Iris pigment epithelial cell (primary cell): ENCODE measurements at regions not wholly inside any gene's neighbourhood (a gene's known extent, or its start where the extent isn't known, plus 50 kb on each side); places are given as distances from the start of the nearest gene placed in this dataset.

ENCODE experiments used
- DNase-seq: peaks from one replicate; pipeline ENCODE4 v3.0.0-alpha.2; 2011; ENCODE audit warnings: low read depth

- no peak for DNase-seq
These were observed 269.4 kb downstream of the TCF7L2 start for GRCh38 chr10:113219446-113219845.

GRCh38 chr10:113221756-113222168 lies 271.7 kb downstream of the TCF7L2 start:
- peak; percentile 13 for DNase-seq

DNA sequence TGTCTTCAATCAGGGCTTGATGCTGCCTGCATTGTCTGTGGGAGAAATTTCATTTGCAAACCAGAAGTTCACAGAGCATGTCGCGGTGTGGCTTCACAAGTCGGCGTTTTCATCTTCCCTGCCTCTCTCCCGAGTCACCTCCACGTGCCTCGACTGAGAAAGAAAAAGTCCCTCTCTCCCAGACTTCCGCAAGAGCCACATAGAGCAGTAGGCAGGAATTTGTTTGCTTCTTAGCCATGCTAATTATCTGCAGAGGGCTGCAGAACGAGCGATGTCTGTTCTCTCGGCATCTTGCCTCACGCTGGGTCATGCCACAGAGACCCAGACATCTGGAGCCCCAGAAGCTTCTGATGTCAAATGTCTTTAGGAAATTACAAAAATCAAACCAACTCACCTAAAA lies 272.2 kb downstream of the TCF7L2 start:
- DNase-seq = no peak

- DNase-seq = no peak
These were observed 275.3 kb downstream of the TCF7L2 start for GRCh38 chr10:113225364-113225763.

GRCh38 chr10:113225903-113226302 lies 275.9 kb downstream of the TCF7L2 start:
- no peak for DNase-seq

DNA sequence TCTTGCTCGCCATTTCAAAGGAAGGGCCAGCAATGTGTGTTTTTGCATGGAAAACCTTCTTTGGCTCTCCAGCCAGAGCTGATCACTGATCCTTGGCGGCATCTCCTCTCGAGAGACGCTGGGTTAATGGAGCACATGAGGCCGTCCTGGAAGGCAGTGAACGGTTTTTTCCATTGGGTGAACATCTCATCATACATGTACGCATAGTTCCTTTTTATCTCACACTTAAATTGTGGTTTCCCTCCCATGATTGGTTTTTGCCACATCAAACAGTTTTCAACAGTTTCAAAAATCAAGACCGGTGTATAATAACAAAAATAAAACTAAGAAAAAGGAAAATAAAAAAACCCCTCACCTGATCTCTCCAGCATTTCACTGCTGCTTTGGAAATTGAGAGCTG lies 276.4 kb downstream of the TCF7L2 start:
- no peak for DNase-seq

DNA sequence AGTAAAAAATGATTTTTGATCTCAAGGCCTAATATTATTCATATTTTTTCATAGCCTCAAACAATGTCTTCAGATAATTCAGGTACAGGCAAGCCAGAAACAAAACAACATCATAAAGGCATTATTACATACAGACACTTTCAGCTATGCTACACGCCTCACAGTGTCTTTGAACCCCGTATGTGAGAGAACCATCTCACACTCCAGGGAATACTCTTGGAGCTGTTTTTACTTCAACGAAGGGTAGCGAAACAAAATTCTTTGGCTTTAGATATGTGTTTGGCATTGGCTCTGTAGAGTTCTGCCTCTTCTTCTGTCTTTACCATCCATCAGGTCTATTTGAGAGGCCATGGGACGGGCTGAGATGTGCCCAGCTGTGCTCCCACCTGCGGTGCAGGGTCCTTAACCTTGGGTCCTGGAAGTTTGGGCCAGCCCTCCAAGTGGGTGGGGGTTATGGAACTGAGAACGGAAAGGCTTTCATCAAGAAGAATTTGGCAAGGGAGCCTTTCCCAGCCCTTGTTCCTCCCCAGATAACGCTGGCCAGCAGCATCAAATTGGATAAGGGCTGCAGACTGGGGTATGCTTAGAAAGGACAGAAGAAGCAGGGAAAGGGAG lies 276.9 kb downstream of the TCF7L2 start:
- DNase-seq = no peak

DNA sequence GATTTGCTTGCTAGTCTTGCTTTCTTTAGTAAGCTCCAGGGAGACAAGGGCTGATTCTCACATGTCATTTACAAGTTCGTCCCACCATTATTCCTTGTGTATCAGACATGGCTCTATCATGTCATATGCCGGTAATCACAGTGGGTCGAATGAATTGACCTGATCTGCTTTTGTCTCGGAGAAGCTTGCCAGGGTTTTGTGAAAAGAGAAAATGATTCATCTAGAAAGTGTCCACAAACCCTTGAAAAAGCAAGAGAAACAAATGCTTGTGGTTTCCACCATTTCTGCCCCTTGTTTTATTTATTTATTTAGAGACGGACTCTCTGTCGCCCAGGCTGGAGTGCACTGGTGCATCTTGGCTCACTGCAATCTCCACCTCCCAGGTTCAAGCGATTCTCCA lies 278.5 kb downstream of the TCF7L2 start:
- peak; percentile 83 for DNase-seq

- DNase-seq = no peak
These were observed 280.1 kb downstream of the TCF7L2 start for GRCh38 chr10:113230011-113230610.

- DNase-seq = no peak
These were observed 283.0 kb downstream of the TCF7L2 start for GRCh38 chr10:113232928-113233511.

- DNase-seq = no peak
These were observed 284.4 kb downstream of the TCF7L2 start for GRCh38 chr10:113234481-113234880.

DNA sequence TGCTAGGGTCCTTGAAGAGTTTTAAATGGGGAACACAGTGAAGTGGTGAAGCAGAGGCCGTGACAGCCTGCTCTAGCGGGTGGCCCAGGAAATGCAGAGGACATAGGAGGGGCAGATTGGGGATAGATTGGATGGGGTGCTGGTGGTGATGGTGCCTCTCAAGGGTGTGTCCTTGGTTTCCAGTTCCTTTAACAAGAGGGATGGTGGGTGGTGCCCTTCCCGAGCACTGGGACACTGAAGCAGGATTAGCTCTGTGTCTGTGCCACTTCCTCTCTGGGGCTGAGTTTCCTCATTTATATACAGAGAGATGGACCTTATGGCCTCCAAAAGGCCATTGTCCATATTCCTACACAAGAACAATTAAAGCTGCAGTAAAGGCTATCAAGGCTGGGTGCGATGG lies 285.5 kb downstream of the TCF7L2 start:
- no peak for DNase-seq

- DNase-seq = no peak
These were observed 287.0 kb downstream of the TCF7L2 start for GRCh38 chr10:113236998-113237397.

DNA sequence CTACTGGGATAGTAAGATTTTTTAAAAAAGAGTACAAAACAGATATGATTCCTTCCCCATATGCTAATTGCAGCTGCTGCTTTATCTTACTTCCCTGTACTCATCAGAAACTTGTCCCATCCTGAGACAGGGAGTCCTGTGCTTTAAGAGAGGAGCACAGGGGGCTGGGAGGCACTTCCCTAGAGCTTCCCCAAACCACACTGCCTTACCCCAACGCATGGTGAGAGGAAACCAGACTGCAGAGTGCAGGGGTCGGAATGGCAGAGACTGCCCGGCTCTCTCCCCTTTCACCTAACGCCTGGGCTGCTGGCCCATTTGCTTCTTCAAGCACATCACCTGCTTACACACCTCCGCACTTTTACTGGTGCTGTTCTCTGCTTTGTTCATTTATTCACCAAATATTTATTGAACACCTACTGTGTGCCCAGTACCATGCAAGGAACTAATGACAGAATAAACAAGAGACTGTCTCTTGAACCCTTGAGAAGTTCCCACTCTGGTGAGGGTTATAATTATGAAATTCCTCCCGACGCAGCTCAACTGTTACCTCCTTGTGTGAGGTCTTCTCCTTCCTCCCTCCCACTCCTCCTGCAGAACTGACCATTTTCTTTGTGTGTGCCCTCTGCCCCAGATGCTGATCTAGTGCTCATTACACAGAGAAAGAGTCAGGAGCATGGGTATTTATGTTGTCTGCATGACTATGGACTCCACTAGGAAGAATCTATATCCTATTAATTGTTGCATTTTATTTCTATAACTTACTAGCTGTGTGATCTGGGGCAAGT lies 289.7 kb downstream of the TCF7L2 start:
- DNase-seq = no peak

- no peak for DNase-seq
These were observed 290.7 kb downstream of the TCF7L2 start for GRCh38 chr10:113240736-113241135.

- DNase-seq = no peak
These were observed 291.7 kb downstream of the TCF7L2 start for GRCh38 chr10:113241599-113242360.

DNA sequence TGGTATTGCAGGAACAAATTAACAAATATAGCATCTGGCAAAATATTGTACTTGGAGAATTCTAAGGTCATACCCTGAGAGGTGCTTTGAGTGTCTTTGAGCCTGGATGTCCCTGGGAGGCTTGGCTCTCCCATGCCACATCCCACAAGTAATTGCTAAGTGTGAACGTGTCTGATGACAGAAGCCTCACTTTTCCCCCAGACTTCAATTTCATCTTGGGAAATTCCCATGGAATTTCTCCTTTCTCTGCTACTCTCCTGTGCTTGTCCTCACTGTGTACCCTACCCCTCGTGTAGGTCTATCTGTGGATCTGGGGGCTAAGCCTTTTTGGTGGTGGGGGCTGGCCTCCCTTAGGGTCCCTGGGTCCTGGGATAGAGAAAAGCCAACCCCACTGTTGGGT lies 293.3 kb downstream of the TCF7L2 start:
- DNase-seq = no peak

DNA sequence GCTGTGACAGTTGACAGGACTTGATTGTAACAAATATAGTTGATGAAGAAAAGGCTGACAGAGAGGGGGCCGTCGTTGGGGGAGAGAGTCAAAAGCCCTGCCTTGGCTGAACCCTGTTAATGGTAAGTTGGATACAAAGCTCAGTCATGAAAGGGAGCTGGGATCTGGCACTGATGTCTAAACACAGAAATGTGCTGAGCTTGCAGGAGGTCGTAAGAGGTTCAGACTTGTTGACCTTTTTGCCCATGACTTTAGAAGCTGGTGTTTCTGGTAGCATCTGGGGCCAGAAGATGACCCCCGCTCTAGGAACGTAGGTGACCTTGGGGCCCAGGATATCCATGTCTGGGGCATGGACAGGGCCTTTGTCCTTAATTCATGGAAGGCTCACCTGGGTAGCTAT lies 294.7 kb downstream of the TCF7L2 start:
- no peak for DNase-seq

- DNase-seq = no peak
These were observed 295.2 kb downstream of the TCF7L2 start for GRCh38 chr10:113245286-113245685.

- no peak for DNase-seq
These were observed 297.0 kb downstream of the TCF7L2 start for GRCh38 chr10:113247050-113247449.

DNA sequence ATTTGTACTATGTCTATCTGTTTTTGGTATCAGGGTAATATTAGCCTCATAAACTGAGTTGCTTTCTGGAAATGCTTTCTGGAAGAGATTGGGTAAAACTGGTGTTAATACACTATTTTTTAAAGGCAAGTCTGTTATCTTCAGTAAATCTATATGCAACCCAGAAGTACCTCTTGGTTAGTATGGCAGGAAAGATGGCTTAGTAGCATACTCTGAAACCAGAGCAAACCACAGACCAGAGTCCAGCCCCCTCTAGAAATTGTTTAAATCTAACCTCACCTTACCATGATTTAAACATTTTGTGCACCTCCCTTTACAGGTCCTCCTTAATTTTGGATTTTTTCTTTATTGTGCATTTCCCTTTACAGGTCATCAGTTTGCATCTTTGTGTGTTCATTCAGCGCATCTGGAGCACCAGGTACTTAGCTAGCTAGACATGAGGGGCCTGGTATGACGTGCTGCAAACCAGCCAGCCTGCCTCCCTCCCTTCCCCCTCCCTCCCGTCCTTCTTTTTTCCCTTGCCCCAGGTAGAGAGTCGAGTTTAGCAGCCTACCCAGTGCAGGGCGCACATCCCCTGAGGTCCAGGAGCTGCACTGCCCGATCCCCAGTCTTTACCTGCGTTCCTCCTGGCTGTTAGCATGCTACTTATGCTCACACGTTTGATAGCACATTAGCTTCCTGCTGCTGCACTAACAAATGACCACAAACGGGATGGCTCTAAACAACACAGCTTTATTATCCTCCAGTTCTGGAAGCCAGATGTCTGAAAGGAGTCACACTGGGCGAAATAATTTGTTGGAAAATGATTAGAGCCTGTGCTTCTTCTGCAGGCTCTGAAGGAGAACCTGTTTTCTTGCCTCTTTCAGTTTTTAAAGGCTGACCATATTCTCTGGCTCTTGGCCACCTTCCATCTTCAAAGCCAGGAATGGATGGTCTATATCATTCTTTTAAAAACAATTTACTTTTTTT lies 299.9 kb upstream of the HABP2 start:
- DNase-seq = no peak
